SK-N-SH (cell line): ENCODE measurements at regions not wholly inside any gene's neighbourhood (a gene's known extent, or its start where the extent isn't known, plus 50 kb on each side); places are given as distances from the start of the nearest gene placed in this dataset.

ENCODE experiments used
- CTCF ChIP-seq: fragments of 200-600 bp; sonication (generic); IDR thresholded peaks from 2 replicates; pipeline ENCODE4 v1.6.1; 2017; ENCODE audit warnings: antibody characterized with exemption, mild to moderate bottlenecking, moderate library complexity
- ELF1 ChIP-seq: IDR thresholded peaks from 2 replicates; pipeline ENCODE4 v1.4.0; 2012
- EZH2phosphoT487 ChIP-seq: fragments of 200-600 bp; sonication (generic); IDR thresholded peaks from 2 replicates; pipeline ENCODE4 v1.6.1; 2017; ENCODE audit warnings: low read depth, mixed run types, mild to moderate bottlenecking, antibody characterized with exemption, moderate library complexity, borderline replicate concordance
- POLR2AphosphoS5 ChIP-seq: IDR thresholded peaks from 2 replicates; pipeline ENCODE4 v1.6.1; 2012; ENCODE audit warnings: low read depth, low read length

GRCh38 chr4:112979881-112980421 is 69.5 kb upstream of the ANK2 start:
- TF ChIP-seq CTCF (no peak), EZH2phosphoT487 (no peak), POLR2AphosphoS5 (no peak), ELF1 (no peak)
